ENCODE measurements at regions not wholly inside any gene's neighbourhood (a gene's known extent, or its start where the extent isn't known, plus 50 kb on each side); places are given as distances from the start of the nearest gene placed in this dataset.

GRCh38 chr1:104854529-104854928 is 1104.8 kb downstream of the AMY1C start:
- TF ChIP-seq CTCF (IDR thresholded peaks at IDR 0.05) (no peak), EZH2 (IDR thresholded peaks at IDR 0.05; ENCODE audit: borderline replicate concordance, insufficient read depth, low read depth, low read length, poor library complexity, severe bottlenecking) (no peak)
